GM13977 (cell line): ENCODE measurements at regions not wholly inside any gene's neighbourhood (a gene's known extent, or its start where the extent isn't known, plus 50 kb on each side); places are given as distances from the start of the nearest gene placed in this dataset.

Source experiments
- DNase-seq: peaks from one replicate; pipeline ENCODE4 v3.0.0; 2012; ENCODE audit warnings: low spot score
- in situ Hi-C: fragments of 300-500 bp; cut with MboI; formaldehyde crosslinking; loops from one replicate; pipeline ENCODE4 v1.12.0; 2022; ENCODE audit warnings: low sequenced_read_pairs, low pct_unique_long_range_greater_than_20kb, mixed read lengths, inconsistent platforms; ENCODE audit not compliant: unreplicated experiment
- TF ChIP-seq, protein P1 (sequence below): IDR thresholded peaks from 2 replicates; pipeline ENCODE4 v1.5.1; 2012; ENCODE audit warnings: mild to moderate bottlenecking, control low read depth; ENCODE audit not compliant: insufficient read depth; ENCODE audit errors: extremely low read depth, missing control alignments

- TF ChIP-seq, protein P1, sequence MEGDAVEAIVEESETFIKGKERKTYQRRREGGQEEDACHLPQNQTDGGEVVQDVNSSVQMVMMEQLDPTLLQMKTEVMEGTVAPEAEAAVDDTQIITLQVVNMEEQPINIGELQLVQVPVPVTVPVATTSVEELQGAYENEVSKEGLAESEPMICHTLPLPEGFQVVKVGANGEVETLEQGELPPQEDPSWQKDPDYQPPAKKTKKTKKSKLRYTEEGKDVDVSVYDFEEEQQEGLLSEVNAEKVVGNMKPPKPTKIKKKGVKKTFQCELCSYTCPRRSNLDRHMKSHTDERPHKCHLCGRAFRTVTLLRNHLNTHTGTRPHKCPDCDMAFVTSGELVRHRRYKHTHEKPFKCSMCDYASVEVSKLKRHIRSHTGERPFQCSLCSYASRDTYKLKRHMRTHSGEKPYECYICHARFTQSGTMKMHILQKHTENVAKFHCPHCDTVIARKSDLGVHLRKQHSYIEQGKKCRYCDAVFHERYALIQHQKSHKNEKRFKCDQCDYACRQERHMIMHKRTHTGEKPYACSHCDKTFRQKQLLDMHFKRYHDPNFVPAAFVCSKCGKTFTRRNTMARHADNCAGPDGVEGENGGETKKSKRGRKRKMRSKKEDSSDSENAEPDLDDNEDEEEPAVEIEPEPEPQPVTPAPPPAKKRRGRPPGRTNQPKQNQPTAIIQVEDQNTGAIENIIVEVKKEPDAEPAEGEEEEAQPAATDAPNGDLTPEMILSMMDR = no peak
- no peak for DNase-seq
- in situ Hi-C loops = no loop called here
Observed at GRCh38 chr3:118473343-118473742, 561.3 kb downstream of the IGSF11 start.

- in situ Hi-C loops = no loop called here
- TF ChIP-seq, protein P1 = no peak
- no peak for DNase-seq
Observed at GRCh38 chr3:118476885-118477618, 557.6 kb downstream of the IGSF11 start.

DNA sequence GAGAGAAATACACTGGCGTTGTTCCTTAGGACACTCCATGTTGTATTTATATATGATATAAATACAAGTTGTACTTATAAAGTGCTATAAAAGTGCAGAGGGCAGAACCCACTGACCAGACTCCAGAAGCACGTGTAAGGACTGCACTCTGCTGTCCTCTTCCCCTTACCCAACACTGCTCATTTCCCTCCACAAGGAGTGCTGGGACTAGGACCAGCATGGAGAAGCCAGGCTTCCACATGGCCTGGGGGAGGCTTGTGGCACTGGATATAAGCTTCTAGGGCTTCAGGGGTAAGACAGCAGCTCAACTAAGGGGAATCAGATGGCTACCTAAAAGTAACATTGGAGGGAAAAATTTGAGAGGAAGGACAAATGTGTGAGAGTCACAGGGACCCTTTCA is 556.9 kb downstream of the IGSF11 start:
- in situ Hi-C loops = no loop called here
- no peak for DNase-seq
- TF ChIP-seq, protein P1 = no peak

DNA sequence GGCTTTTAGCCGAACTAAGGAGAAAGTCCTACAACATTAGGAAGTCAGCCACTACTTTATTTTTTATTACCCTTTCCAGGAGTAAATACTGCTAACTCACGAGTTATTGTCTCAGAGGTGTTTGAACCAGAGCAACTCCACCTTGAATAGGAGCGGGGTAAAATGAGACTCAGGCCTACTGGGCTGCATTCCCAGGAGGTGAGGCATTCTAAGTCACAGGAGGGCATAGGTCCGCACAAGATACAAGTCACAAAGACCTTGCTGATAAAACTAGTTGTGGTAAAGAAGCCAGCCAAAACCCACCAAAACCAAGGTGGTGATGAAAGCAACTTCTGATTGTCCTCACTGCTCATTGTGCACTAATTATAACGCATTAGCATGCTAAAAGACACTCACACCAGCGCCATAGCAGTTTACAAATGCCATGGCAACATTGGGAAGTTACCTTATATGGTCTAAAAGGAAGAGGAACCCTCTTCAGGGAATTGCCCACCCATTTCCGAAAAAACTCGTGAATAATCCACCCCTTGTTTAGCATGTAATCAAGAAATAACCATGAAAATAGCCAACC is 555.9 kb downstream of the IGSF11 start:
- TF ChIP-seq, protein P1 = no peak
- in situ Hi-C loops = no loop called here
- DNase-seq = no peak

DNA sequence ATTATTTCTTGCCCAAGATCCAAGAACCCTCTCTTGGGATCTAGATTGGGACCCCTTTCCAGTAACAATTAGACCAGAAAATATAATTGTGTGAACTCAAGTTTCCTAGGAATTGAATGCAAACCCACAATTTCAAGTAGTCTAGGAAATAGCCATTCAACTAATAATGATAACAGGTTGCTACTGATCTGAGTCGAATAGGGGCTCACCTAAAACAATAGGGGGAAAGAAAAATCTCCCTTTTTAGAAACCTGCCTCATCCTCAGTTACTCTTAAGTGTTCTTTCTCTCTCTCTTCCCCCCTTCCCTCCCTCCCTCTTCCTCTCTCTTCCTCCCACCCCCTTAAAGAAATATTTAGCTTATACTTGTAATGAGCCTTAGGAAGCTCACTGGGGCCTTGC is 555.3 kb downstream of the IGSF11 start:
- TF ChIP-seq, protein P1 = no peak
- DNase-seq = no peak
- in situ Hi-C loops = no loop called here

DNA sequence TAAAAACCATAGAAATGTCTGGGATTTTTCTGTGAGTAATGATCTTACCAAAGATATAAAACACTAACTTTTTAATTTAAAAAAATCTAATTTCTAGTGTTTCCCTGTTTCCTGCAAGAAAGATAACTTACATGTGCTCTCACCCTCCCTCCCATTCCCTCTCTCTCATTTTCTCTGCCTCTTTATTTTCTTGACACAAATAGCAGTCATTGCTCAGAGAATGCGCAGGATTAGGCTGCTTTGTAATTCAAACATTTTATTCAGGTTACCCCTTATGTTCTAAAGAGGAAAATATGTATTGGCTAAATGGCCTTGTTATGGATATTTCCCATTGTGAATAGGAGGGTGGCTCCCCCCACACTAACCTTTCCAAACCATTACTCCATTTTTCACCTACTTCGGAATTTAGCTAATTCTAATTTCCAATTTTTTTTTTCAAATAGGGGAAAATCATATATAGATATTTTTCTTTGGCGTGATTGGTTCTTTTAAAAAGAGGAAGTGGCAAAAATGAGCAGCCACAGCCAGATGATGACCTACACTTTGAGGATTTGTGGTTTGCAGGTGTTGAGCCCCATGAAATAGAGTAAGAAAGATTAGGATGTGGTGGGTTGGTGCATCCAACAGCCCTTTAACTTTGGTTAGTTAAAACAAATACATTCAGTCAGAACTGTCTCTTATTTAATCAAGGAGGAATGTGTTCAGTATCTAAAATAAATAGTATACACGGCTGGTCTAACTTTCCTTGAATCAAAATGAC is 554.4 kb downstream of the IGSF11 start:
- TF ChIP-seq, protein P1 = no peak
- in situ Hi-C loops = no loop called here
- no peak for DNase-seq
